GM18867 (cell line): ENCODE measurements at regions not wholly inside any gene's neighbourhood (a gene's known extent, or its start where the extent isn't known, plus 50 kb on each side); places are given as distances from the start of the nearest gene placed in this dataset.

Source experiments
- ATAC-seq: cut with Tn5 transposase; IDR thresholded peaks from one replicate; pipeline ENCODE4 v1.9.1; 2021; ENCODE audit warnings: mild to moderate bottlenecking, moderate library complexity; ENCODE audit not compliant: unreplicated experiment

GRCh38 chr4:19126903-19127302, 1105.3 kb upstream of the LCORL start:
- no peak for ATAC-seq

DNA sequence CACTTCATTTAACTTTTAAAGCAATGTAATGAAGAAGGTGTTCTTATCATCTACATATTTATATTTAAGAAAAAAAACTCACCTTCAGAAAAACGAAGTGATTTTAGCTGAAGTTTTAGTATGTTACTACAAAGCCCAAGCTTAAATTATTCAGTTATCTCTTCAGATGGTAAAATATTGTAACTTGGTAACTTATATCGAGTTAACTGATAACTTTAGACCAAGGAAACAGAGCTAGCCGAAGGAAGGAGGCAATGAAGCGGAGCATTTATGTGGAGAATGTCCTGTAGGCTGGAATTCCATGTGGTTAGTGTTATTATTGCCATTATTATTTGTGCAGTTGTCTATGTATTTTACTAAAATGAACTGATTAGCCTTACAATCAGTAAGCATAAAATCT, 1102.1 kb upstream of the LCORL start:
- no peak for ATAC-seq

DNA sequence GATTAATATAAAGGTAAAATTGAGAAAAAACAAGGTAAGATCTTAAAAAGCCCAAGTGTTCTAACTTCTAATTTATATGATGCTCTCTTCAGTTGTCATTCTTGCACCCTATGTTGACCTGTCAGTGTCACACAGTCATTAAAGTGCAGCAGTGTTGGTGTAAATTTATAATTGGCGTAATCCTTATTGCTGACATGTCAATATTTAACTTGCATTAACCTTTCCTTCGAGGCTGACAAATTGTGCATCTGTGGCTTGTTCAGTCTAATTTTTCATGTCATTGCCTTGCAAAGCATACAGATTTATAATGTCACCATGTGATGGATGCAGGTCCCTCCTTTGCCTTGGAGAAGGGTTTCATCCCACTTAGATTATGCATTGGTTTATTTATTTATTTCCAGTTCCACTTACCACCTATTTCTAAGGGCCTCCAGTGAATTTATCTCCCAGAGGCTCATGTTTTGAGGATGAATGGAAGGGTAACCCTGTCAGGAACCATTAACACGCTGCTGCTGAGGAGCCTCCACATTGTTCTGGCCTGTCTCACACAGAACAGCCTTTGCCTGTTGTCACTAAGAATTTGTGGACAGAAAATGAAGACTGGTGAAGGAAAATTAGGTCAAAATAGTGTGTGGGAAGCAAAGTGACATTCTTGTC, 1098.5 kb upstream of the LCORL start:
- no peak for ATAC-seq

GRCh38 chr4:19117022-19117421, 1095.5 kb upstream of the LCORL start:
- no peak for ATAC-seq

GRCh38 chr4:19104176-19104575, 1082.6 kb upstream of the LCORL start:
- no peak for ATAC-seq

- ATAC-seq, result no peak
Measured at GRCh38 chr4:19095491-19096046, 1074.0 kb upstream of the LCORL start.

DNA sequence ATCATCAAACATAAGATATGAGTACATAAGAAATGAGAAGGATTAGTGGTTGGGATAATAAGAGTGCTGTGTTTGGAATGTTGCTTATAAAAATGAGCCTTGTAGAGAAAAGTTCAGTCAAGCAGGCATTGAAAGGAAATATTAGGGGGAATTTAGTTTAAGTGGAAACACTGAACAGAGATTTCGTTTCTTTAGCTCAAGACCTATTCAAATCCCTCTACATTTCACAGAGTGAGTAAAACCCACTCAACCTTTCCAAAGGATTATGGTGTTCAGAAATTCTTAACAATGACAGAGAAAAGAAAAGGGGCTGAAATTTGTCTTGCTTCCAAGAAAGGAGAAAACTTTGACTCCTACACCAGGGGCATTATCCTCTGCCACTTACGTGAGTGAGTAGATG, 1072.4 kb upstream of the LCORL start:
- no peak for ATAC-seq

DNA sequence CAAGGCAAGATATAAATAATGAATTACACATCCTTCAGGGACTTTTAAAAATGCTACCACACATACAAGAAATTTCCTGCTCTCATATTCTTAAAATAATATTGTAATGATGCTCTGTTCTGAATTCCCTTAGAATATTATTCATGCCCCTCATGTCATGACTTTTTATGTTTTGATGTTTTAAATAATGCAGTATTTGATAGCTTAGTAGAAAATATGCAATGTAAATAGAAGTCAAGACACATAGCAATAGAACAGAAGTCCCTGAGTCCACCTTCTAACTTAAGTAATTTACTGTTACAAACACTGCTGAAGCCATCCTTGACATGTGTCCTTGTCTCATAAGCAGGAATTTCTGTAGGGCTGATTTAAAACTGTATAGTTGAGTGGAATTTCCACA, 1071.2 kb upstream of the LCORL start:
- no peak for ATAC-seq

- ATAC-seq, result no peak
Measured at GRCh38 chr4:19074036-19074435, 1052.5 kb upstream of the LCORL start.

GRCh38 chr4:19063662-19064061, 1042.1 kb upstream of the LCORL start:
- no peak for ATAC-seq

- ATAC-seq, result no peak
Measured at GRCh38 chr4:19054916-19055315, 1033.4 kb upstream of the LCORL start.

DNA sequence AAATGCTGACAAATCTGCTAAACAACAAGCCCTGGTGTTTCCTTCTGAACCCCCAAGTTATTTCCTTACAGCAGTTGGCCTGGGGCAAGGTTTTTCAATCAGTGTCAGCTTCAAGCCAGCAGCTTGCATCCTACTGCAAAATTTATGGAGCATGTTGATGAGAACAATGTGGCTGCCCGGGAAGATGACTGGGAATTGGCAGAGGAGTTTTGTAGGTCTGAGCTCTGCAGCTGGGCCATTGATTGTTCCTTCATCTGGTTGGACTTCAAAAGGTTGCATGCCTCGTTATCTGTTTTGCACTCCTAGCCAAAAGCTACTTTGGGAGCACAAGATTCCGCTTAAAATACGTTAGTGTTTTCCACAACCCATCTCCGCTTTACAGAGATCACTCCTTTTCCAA, 1030.3 kb upstream of the LCORL start:
- ATAC-seq, result no peak

DNA sequence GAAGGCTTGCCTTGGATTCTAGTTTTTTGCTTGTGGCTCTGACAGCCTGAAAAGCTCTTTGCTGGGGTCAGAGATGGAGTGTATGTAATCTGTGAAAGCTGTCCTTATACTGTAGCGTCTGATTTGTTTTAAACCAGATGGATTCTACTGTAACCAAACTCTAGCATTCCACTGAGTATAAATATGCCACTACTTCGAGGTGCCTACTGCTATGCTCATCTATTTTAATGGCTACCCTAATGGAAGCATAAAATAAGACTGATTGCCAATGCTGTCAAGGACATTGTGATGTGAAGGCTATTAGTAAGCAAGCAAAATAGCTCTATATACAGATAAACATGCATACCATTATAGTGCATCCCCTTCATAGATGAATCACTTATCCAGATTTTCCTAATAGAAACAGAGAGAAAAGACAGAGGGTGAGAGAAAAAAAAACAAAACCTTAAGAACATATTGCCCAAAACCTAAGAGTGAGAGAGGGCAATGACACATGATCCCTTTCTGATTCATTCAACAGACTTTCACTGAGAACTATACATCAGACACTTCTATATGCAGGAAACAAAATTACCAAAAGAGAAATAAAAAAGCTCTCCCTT, 1025.8 kb upstream of the LCORL start:
- no peak for ATAC-seq

- no peak for ATAC-seq
Measured at GRCh38 chr4:19039816-19040215, 1018.3 kb upstream of the LCORL start.

DNA sequence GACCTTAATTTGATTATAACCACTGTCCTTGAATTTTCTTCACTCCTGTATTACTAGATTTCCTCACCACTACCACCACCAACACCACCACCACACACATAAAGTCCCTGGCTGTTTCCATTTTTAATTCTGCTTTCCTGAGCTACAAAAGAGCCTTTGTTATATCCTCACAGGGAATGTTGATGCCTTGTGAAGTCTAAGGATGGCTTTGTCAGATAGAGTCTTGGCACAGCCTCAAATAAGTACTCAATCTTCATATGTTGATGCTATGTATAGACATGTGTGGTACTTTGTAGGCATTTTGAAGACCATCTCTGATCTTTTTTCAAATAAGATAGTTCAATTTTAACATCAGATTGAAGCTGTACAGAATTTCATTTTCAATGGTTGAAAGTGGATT, 1016.7 kb upstream of the LCORL start:
- no peak for ATAC-seq

GRCh38 chr4:19033816-19034733, 1012.5 kb upstream of the LCORL start:
- no peak for ATAC-seq

DNA sequence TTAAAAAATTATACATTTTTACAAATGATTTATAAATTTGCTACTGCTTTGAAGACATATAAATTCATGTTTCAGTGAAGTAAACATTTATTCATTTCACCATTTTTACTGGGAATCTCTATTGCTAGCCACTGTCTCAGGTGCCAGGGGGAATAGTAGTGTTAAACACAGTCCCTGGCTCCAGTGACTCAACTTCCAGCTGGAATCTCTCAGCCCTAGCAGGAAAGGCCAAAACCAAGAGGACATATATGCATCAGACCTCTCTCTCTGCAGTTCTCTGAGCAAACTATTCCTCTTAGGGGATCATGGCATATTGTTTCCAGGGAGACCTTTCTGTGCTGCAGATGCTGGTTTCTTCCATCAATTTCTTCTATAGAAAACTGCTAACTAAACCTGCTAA, 1009.0 kb upstream of the LCORL start:
- ATAC-seq, result no peak

DNA sequence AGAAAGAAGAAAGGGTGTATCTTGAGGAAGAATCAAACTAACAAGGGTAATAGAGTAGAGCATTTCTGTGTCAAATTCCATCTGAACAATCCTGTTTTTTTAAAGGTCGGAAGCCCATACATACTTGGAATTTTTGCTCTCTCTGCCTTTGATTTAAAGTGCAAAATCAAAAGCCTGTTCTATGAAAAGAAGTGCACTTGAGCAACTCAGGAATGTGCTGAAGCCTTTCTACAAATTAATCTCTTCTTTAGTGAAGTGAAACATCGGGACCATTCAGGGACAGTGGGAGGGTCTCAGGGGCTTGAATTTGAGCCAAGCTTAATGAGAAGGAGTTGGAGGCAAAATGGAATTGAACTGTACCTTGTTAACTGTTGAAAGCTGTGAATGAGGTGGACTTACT, 1008.5 kb upstream of the LCORL start:
- ATAC-seq, result no peak

DNA sequence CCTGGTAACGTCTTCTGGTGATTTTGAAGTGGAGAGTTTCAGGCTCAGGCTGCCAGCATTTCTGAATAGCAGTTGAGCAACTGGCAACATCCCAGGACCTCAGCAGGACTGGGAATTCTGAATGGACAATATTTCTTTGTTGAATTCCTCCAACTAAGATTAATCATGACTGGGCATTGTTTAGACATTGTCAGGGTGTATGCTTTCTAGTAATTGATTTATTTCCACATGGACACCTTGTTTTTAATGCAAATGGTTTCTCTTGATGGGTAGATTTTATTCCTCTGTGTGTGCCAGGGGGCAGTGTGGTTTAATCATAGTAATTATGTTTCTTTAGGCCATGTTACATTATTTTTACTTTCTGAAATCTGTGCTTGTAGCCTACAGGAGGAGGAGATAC, 1004.7 kb upstream of the LCORL start:
- ATAC-seq, result no peak

GRCh38 chr4:19025031-19025430, 1003.5 kb upstream of the LCORL start:
- no peak for ATAC-seq

GRCh38 chr4:19024047-19024446, 1002.5 kb upstream of the LCORL start:
- ATAC-seq, result no peak

GRCh38 chr4:19021617-19022016, 1000.1 kb upstream of the LCORL start:
- ATAC-seq, result no peak
